H1 (cell line): ENCODE measurements at regions not wholly inside any gene's neighbourhood (a gene's known extent, or its start where the extent isn't known, plus 50 kb on each side); places are given as distances from the start of the nearest gene placed in this dataset.

ENCODE experiments used
- BCL11A ChIP-seq, 2 experiments: IDR thresholded peaks; one replicate each; pipeline ENCODE4 v1.6.1; 2011; ENCODE audit warnings: low read depth in 2 of 2, low read length in 2 of 2, mild to moderate bottlenecking in 2 of 2
- CHD2 ChIP-seq: IDR thresholded peaks from 2 replicates; pipeline ENCODE4 v1.6.1; 2012; ENCODE audit warnings: low read length, improper control_type of control experiment
- EP300 ChIP-seq, 2 experiments: IDR thresholded peaks; 1 replicate in 1 of 2; 2 replicates in 1 of 2; pipeline ENCODE4 v1.6.1; 2011 to 2012; ENCODE audit warnings: low read depth in 2 of 2, low read length in 2 of 2, mild to moderate bottlenecking in 2 of 2, borderline replicate concordance in 1 of 2, inconsistent platforms in 1 of 2, moderate library complexity in 1 of 2
- KDM1A ChIP-seq: fragments of 200-600, 300-600 bp; sonication (generic); IDR thresholded peaks from 2 replicates; pipeline ENCODE4 v1.7.1; 2016; ENCODE audit warnings: mild to moderate bottlenecking, low read length, borderline replicate concordance
- MAFK ChIP-seq: IDR thresholded peaks from 2 replicates; pipeline ENCODE4 v1.6.1; 2012; ENCODE audit warnings: low read depth, mild to moderate bottlenecking, improper control_type of control experiment, low read length
- NANOG ChIP-seq: IDR thresholded peaks from 2 replicates; pipeline ENCODE4 v1.6.1; 2011; ENCODE audit warnings: low read length, low read depth, mild to moderate bottlenecking, inconsistent platforms; ENCODE audit not compliant: insufficient read depth, poor library complexity, severe bottlenecking
- POLR2A ChIP-seq, 2 experiments: IDR thresholded peaks; 1 replicate in 1 of 2; 2 replicates in 1 of 2; pipeline ENCODE4 v1.6.1; 2011; ENCODE audit warnings: low read depth in 2 of 2, low read length in 2 of 2, mild to moderate bottlenecking in 2 of 2; ENCODE audit errors: control extremely low read depth in 1 of 2
- SIRT6 ChIP-seq: IDR thresholded peaks from one replicate; pipeline ENCODE4 v1.7.1; 2012; ENCODE audit warnings: low read length, inconsistent platforms
- TF ChIP-seq, protein P1 (sequence below): fragments of 300-600 bp; sonication (generic); IDR thresholded peaks from 2 replicates; pipeline ENCODE4 v1.7.1; 2012; ENCODE audit warnings: low read length, moderate library complexity, mild to moderate bottlenecking, inconsistent platforms; ENCODE audit not compliant: insufficient replicate concordance

- TF ChIP-seq, protein P1, sequence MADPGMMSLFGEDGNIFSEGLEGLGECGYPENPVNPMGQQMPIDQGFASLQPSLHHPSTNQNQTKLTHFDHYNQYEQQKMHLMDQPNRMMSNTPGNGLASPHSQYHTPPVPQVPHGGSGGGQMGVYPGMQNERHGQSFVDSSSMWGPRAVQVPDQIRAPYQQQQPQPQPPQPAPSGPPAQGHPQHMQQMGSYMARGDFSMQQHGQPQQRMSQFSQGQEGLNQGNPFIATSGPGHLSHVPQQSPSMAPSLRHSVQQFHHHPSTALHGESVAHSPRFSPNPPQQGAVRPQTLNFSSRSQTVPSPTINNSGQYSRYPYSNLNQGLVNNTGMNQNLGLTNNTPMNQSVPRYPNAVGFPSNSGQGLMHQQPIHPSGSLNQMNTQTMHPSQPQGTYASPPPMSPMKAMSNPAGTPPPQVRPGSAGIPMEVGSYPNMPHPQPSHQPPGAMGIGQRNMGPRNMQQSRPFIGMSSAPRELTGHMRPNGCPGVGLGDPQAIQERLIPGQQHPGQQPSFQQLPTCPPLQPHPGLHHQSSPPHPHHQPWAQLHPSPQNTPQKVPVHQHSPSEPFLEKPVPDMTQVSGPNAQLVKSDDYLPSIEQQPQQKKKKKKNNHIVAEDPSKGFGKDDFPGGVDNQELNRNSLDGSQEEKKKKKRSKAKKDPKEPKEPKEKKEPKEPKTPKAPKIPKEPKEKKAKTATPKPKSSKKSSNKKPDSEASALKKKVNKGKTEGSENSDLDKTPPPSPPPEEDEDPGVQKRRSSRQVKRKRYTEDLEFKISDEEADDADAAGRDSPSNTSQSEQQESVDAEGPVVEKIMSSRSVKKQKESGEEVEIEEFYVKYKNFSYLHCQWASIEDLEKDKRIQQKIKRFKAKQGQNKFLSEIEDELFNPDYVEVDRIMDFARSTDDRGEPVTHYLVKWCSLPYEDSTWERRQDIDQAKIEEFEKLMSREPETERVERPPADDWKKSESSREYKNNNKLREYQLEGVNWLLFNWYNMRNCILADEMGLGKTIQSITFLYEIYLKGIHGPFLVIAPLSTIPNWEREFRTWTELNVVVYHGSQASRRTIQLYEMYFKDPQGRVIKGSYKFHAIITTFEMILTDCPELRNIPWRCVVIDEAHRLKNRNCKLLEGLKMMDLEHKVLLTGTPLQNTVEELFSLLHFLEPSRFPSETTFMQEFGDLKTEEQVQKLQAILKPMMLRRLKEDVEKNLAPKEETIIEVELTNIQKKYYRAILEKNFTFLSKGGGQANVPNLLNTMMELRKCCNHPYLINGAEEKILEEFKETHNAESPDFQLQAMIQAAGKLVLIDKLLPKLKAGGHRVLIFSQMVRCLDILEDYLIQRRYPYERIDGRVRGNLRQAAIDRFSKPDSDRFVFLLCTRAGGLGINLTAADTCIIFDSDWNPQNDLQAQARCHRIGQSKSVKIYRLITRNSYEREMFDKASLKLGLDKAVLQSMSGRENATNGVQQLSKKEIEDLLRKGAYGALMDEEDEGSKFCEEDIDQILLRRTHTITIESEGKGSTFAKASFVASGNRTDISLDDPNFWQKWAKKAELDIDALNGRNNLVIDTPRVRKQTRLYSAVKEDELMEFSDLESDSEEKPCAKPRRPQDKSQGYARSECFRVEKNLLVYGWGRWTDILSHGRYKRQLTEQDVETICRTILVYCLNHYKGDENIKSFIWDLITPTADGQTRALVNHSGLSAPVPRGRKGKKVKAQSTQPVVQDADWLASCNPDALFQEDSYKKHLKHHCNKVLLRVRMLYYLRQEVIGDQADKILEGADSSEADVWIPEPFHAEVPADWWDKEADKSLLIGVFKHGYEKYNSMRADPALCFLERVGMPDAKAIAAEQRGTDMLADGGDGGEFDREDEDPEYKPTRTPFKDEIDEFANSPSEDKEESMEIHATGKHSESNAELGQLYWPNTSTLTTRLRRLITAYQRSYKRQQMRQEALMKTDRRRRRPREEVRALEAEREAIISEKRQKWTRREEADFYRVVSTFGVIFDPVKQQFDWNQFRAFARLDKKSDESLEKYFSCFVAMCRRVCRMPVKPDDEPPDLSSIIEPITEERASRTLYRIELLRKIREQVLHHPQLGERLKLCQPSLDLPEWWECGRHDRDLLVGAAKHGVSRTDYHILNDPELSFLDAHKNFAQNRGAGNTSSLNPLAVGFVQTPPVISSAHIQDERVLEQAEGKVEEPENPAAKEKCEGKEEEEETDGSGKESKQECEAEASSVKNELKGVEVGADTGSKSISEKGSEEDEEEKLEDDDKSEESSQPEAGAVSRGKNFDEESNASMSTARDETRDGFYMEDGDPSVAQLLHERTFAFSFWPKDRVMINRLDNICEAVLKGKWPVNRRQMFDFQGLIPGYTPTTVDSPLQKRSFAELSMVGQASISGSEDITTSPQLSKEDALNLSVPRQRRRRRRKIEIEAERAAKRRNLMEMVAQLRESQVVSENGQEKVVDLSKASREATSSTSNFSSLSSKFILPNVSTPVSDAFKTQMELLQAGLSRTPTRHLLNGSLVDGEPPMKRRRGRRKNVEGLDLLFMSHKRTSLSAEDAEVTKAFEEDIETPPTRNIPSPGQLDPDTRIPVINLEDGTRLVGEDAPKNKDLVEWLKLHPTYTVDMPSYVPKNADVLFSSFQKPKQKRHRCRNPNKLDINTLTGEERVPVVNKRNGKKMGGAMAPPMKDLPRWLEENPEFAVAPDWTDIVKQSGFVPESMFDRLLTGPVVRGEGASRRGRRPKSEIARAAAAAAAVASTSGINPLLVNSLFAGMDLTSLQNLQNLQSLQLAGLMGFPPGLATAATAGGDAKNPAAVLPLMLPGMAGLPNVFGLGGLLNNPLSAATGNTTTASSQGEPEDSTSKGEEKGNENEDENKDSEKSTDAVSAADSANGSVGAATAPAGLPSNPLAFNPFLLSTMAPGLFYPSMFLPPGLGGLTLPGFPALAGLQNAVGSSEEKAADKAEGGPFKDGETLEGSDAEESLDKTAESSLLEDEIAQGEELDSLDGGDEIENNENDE, result no peak
- TF ChIP-seq SIRT6, result no peak
- no peak for TF ChIP-seq BCL11A (IDR thresholded peaks at IDR 0.05; ENCODE audit: low read depth in 2 of 2, low read length in 2 of 2)
- TF ChIP-seq POLR2A (IDR thresholded peaks at IDR 0.05; ENCODE audit: control extremely low read depth in 1 of 2, low read depth in 2 of 2, low read length in 2 of 2), result no peak
- no peak for TF ChIP-seq EP300 (IDR thresholded peaks at IDR 0.05; ENCODE audit: borderline replicate concordance in 1 of 2, low read depth in 2 of 2, low read length in 2 of 2)
- TF ChIP-seq CHD2, result no peak
- TF ChIP-seq NANOG, result no peak
- no peak for TF ChIP-seq KDM1A
- TF ChIP-seq MAFK, result no peak
Measured at GRCh38 chr17:52395308-52395707, 236.8 kb upstream of the CA10 start (continued).
